ENCODE measurements at regions not wholly inside any gene's neighbourhood (a gene's known extent, or its start where the extent isn't known, plus 50 kb on each side); places are given as distances from the start of the nearest gene placed in this dataset.

- Histone ChIP-seq H3K27me3 (ENCODE audit: control insufficient read depth, insufficient read depth, low read length) (no peaks in the 10 kb centered on the region), H3K36me3 (ENCODE audit: control insufficient read depth, insufficient read depth, low read length) (no peaks in the 10 kb centered on the region), H3K4me3 (ENCODE audit: low read depth, low read length) (no peak overlapping the region)
- no peak for FAIRE-seq
- TF ChIP-seq CTCF (IDR thresholded peaks at IDR 0.05; ENCODE audit: insufficient read depth, low read length, severe bottlenecking): no peak
- DNase-seq (ENCODE audit: low read depth): peak; percentile 12
These were observed 141.5 kb downstream of the GABRG2 start for GRCh38 chr5:162209005-162209605.

GRCh38 chr5:162214551-162214950 is 147.0 kb downstream of the GABRG2 start:
- Histone ChIP-seq H3K27me3 (ENCODE audit: control insufficient read depth, insufficient read depth, low read length) (no peaks in the 10 kb centered on the region), H3K4me3 (ENCODE audit: low read depth, low read length) (no peak overlapping the region), H3K36me3 (ENCODE audit: control insufficient read depth, insufficient read depth, low read length) (no peaks in the 10 kb centered on the region)
- TF ChIP-seq CTCF (IDR thresholded peaks at IDR 0.05; ENCODE audit: insufficient read depth, low read length, severe bottlenecking): no peak
- FAIRE-seq (no peak), DNase-seq (ENCODE audit: low read depth) (no peak)

GRCh38 chr5:162217037-162217436 is 149.5 kb downstream of the GABRG2 start:
- Histone ChIP-seq H3K36me3 (ENCODE audit: control insufficient read depth, insufficient read depth, low read length) (no peaks in the 10 kb centered on the region), H3K27me3 (ENCODE audit: control insufficient read depth, insufficient read depth, low read length) (no peaks in the 10 kb centered on the region), H3K4me3 (ENCODE audit: low read depth, low read length) (no peak overlapping the region)
- FAIRE-seq (no peak), DNase-seq (ENCODE audit: low read depth) (no peak)
- TF ChIP-seq CTCF (IDR thresholded peaks at IDR 0.05; ENCODE audit: insufficient read depth, low read length, severe bottlenecking): no peak

- Histone ChIP-seq H3K27me3 (ENCODE audit: control insufficient read depth, insufficient read depth, low read length) (no peaks in the 10 kb centered on the region), H3K36me3 (ENCODE audit: control insufficient read depth, insufficient read depth, low read length) (no peaks in the 10 kb centered on the region), H3K4me3 (ENCODE audit: low read depth, low read length) (no peak overlapping the region)
- FAIRE-seq (no peak), DNase-seq (ENCODE audit: low read depth) (no peak)
- no peak for TF ChIP-seq CTCF (IDR thresholded peaks at IDR 0.05; ENCODE audit: insufficient read depth, low read length, severe bottlenecking)
These were observed 154.3 kb downstream of the GABRG2 start for GRCh38 chr5:162221910-162222309.

GRCh38 chr5:162227075-162227474 is 159.5 kb downstream of the GABRG2 start:
- Histone ChIP-seq H3K4me3 (ENCODE audit: low read depth, low read length) (no peak overlapping the region), H3K27me3 (ENCODE audit: control insufficient read depth, insufficient read depth, low read length) (no peaks in the 10 kb centered on the region), H3K36me3 (ENCODE audit: control insufficient read depth, insufficient read depth, low read length) (no peaks in the 10 kb centered on the region)
- FAIRE-seq (no peak), DNase-seq (ENCODE audit: low read depth) (no peak)
- TF ChIP-seq CTCF (IDR thresholded peaks at IDR 0.05; ENCODE audit: insufficient read depth, low read length, severe bottlenecking): no peak

GRCh38 chr5:162230348-162230747 is 162.8 kb downstream of the GABRG2 start:
- Histone ChIP-seq H3K36me3 (ENCODE audit: control insufficient read depth, insufficient read depth, low read length) (no peaks in the 10 kb centered on the region), H3K4me3 (ENCODE audit: low read depth, low read length) (no peak overlapping the region), H3K27me3 (ENCODE audit: control insufficient read depth, insufficient read depth, low read length) (no peaks in the 10 kb centered on the region)
- no peak for TF ChIP-seq CTCF (IDR thresholded peaks at IDR 0.05; ENCODE audit: insufficient read depth, low read length, severe bottlenecking)
- no peak for DNase-seq (ENCODE audit: low read depth)
- FAIRE-seq: no peak
